ENCODE measurements at regions not wholly inside any gene's neighbourhood (a gene's known extent, or its start where the extent isn't known, plus 50 kb on each side); places are given as distances from the start of the nearest gene placed in this dataset.
"Not testable (repeated sequence)": the region's sequence is repeated elsewhere in the genome, so short reads cannot be mapped to it uniquely, and the experiment has no call there.

GRCh38 chr12:68479896-68480291 is 130.8 kb upstream of the RAP1B start:
- no peak for DNase-seq (ENCODE audit: low spot score)

GRCh38 chr12:68480526-68480925 is 130.2 kb upstream of the RAP1B start:
- DNase-seq (ENCODE audit: low spot score): no peak

- no peak for DNase-seq (ENCODE audit: low spot score)
Observed at GRCh38 chr12:68481181-68481941, 129.3 kb upstream of the RAP1B start.

- DNase-seq (ENCODE audit: low spot score): no peak
Observed at GRCh38 chr12:68482014-68482413, 128.7 kb upstream of the RAP1B start.

GRCh38 chr12:68482660-68483059 is 128.0 kb upstream of the RAP1B start:
- DNase-seq (ENCODE audit: low spot score): no peak

- no peak for DNase-seq (ENCODE audit: low spot score)
Observed at GRCh38 chr12:68483592-68484383, 126.9 kb upstream of the RAP1B start.

GRCh38 chr12:68484578-68484977 is 126.1 kb upstream of the RAP1B start:
- DNase-seq (ENCODE audit: low spot score): not testable (repeated sequence)

GRCh38 chr12:68486449-68486848 is 124.2 kb upstream of the RAP1B start:
- not testable (repeated sequence) for DNase-seq (ENCODE audit: low spot score)

GRCh38 chr12:68487721-68488309 is 122.9 kb upstream of the RAP1B start:
- no peak for DNase-seq (ENCODE audit: low spot score)

GRCh38 chr12:68489273-68489672 is 121.4 kb upstream of the RAP1B start:
- DNase-seq (ENCODE audit: low spot score): no peak

- no peak for DNase-seq (ENCODE audit: low spot score)
Observed at GRCh38 chr12:68490476-68490875, 120.2 kb upstream of the RAP1B start.

- DNase-seq (ENCODE audit: low spot score): no peak
Observed at GRCh38 chr12:68491204-68491960, 119.3 kb upstream of the RAP1B start.

GRCh38 chr12:68495336-68496070 is 115.2 kb upstream of the RAP1B start:
- no peak for DNase-seq (ENCODE audit: low spot score)

- no peak for DNase-seq (ENCODE audit: low spot score)
Observed at GRCh38 chr12:68497107-68497506, 113.6 kb upstream of the RAP1B start.

GRCh38 chr12:68497702-68498101 is 113.0 kb upstream of the RAP1B start:
- no peak for DNase-seq (ENCODE audit: low spot score)

GRCh38 chr12:68498736-68499135 is 112.0 kb upstream of the RAP1B start:
- DNase-seq (ENCODE audit: low spot score): no peak

- no peak for DNase-seq (ENCODE audit: low spot score)
Observed at GRCh38 chr12:68499616-68500015, 111.1 kb upstream of the RAP1B start.

GRCh38 chr12:68501226-68501625 is 109.5 kb upstream of the RAP1B start:
- DNase-seq (ENCODE audit: low spot score): no peak

GRCh38 chr12:68505970-68506369 is 104.7 kb upstream of the RAP1B start:
- DNase-seq (ENCODE audit: low spot score): no peak

GRCh38 chr12:68506619-68507018 is 104.1 kb upstream of the RAP1B start:
- no peak for DNase-seq (ENCODE audit: low spot score)

GRCh38 chr12:68507657-68508056 is 103.0 kb upstream of the RAP1B start:
- DNase-seq (ENCODE audit: low spot score): no peak

GRCh38 chr12:68508576-68508975 is 102.1 kb upstream of the RAP1B start:
- no peak for DNase-seq (ENCODE audit: low spot score)
